Activated CD4-positive, alpha-beta T cell treated with anti-CD3 and anti-CD28 coated beads, Interleukin-2, amount 50 U/mL, for 1 hour (primary cell): ENCODE measurements at regions not wholly inside any gene's neighbourhood (a gene's known extent, or its start where the extent isn't known, plus 50 kb on each side); places are given as distances from the start of the nearest gene placed in this dataset.
"Not testable (repeated sequence)": the region's sequence is repeated elsewhere in the genome, so short reads cannot be mapped to it uniquely, and the experiment has no call there.

Experiments used
- DNase-seq: peaks from one replicate; pipeline ENCODE4 v3.0.0-alpha.2; 2020

DNA sequence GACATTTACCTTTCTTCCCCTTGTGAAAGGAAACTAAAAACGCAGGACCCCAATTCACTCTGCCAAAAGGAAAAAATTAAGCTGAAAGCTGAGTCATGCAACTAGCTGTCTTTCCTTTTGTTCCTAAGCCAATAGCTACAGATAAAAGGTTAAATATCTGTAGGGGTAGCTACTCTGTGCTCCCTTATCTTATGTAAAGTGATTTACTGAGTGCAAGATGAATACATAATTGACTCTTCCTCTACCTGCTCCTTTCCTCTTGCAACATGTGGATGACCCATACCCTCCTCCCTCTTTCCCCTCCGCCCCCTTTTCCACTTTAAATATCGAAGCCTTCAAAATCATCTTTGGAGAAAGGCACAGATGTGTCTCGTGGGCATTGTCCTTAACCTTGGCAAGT, 68.0 kb upstream of the ZNF157 start:
- no peak for DNase-seq

DNA sequence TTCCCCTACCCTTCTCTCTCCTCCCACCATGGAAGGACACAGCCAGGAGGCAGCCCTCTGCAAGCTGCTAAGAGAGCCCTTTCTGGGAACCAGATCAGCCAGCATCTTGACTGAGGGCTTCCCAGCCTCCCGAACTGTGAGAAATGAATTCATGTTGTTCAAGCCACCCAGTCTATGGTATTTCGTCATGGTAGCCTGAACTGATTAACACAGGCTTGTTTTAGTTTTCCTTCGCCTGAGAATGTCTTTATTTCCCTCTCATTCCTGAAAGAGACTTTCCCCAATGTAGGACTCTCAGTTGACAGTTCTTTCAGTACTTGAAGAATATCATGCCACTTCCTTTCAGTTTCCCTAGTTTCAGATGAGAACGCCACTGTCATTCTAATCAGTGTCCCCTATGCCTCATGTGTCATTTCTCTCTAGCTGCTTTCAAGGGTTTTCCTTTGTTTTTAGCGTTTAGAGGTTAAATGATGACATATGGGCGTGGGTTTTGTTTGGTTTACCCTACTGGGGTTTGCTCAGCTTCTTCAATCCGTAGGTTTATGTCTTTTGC, 63.8 kb upstream of the ZNF157 start:
- DNase-seq = not testable (repeated sequence)

DNA sequence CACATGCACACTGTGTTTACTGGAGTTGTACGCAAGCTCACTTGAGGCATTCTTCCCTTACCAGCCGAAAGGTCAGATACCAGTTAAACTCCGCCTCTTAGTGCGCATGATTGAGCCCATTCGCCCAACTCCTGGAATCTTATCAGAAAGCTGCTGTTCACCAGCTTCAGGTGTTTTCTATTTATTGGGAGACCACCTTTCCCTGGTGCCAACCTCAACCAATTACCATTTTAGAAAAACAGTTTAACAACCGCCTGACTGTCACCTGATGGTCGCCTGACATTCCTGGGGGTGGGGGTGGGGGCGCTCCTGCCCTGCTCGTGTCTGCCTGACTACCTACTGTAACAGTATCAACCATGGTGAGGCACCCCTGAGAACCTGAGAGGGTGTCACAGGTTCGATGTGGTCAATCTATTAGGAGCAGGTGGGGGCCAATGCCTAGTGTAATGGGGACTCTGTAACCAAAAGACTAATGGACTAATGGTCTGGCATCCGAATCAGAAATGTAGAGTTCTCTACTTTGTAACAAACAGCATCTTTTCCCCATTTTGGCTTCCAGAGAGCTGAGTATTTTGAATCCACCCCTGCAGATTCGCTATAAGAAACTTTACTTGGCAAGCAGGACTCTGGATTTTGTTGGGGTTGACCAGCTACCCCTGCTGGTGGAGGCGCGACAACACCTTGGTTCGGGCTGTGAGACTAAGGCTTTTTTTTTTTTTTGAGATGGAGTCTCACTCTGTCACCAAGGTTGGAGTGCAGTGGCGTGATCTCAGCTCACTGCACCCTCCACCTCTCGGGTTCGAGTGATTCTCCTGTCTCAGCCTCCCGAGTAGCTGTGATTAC, 58.2 kb upstream of the ZNF157 start:
- DNase-seq = peak; percentile 30

DNA sequence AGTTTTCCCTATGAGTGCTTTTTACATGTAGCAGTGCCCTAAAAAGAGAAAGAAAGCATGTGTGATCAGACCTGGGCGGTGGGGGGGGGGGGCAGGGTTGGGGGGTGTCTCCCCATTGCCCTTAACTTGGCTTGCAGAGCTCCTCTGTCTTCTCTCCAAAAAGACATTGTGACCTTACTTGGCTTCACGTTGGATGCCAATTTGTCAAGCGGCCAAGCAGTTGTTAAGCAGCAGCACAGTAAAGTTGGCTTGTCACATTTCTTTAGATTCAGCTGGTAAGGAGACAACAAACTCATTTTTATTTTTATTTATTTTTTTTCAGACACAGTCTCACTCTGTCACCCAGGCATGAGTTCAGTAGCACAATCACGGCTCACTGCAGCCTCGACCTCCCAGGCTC, 57.3 kb upstream of the ZNF157 start:
- DNase-seq = no peak

DNA sequence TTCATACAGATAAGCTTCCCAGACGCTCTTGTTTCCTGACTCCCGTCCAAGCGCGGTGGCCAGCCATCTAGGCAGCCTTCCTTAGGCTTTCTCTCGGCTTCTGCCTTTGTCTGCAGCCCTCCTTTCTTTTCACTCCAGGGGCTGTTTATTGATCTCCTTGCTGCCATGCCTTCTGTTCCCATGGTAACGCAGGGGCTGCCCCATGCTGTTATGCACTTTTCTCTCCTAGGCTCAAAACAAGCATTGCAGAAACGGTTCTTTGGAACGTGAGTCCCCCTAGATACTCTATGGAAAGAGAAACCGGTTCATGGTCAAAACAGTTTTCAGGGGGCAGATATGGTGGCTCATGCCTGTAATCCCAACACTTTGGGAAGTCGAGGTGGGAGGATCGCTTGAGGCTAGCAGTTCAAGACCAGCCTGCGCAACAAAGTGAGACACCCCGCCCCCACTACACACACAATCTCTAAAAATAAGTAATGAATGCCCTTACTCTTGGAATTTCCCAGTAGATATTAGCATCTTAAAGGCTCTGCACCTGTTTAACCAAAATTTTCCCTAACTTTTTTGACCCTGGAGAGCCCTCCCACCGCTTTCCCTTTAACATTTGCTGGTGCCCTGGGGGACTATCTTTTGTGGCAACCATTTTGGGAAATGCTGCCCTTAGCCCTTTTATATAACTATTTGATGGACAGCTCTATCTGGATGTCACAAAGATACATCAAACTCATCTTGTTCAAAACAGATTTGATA, 53.9 kb upstream of the ZNF157 start:
- no peak for DNase-seq
